ENCODE measurements at regions not wholly inside any gene's neighbourhood (a gene's known extent, or its start where the extent isn't known, plus 50 kb on each side); places are given as distances from the start of the nearest gene placed in this dataset.
"Not testable (repeated sequence)": the region's sequence is repeated elsewhere in the genome, so short reads cannot be mapped to it uniquely, and the experiment has no call there.

- DNase-seq (ENCODE audit: low spot score) = no peak
Observed at GRCh38 chr16:31702796-31703195, 170.8 kb upstream of the ZNF267 start.

- DNase-seq (ENCODE audit: low spot score) = no peak
Observed at GRCh38 chr16:31703526-31704128, 170.0 kb upstream of the ZNF267 start.

GRCh38 chr16:31704138-31704537 is 169.5 kb upstream of the ZNF267 start:
- no peak for DNase-seq (ENCODE audit: low spot score)

GRCh38 chr16:31705371-31705770 is 168.2 kb upstream of the ZNF267 start:
- DNase-seq (ENCODE audit: low spot score) = no peak

- DNase-seq (ENCODE audit: low spot score) = no peak
Observed at GRCh38 chr16:31706318-31706717, 167.3 kb upstream of the ZNF267 start.

DNA sequence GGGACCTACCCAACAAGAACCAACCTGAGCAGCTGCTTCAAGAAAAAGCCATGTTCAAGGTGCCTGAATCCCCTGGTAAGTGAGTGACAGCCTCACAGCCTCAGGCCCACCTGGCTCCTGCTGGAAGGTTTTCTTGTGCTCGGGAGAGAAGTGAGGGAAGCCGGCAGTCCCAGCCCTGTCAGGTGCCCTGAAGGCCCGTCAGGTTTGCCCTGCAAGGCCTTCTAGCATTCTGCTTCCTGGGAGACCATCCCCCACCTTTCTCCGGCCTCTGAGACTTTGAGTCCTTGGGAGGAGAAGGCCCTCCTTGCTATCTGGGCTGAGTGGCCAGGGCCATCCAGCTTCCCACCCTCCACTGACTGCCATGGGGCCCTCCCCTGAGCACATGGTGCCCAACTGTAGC is 166.7 kb upstream of the ZNF267 start:
- DNase-seq (ENCODE audit: low spot score) = no peak

- no peak for DNase-seq (ENCODE audit: low spot score)
Observed at GRCh38 chr16:31707743-31708335, 165.8 kb upstream of the ZNF267 start.

DNA sequence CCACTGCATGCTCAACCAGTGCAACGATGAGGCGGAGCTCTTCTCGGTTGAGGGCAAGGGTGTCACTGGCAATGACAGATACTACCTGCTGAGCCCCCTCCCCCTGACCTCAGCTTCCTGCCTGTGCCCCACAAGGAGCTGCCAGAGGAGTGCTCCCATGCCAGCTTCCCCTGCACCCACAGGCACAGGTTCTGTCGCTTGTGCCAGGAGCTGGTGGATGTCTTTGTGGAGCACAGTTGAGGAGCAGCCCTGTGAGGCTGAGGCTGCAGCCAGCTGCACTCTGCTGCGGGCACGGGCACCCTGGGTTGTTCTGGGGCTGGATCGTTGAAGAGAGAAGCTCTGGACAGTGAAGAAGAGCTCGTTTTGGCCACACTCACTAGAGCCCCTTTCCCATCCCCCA is 165.3 kb upstream of the ZNF267 start:
- DNase-seq (ENCODE audit: low spot score) = no peak

- no peak for DNase-seq (ENCODE audit: low spot score)
Observed at GRCh38 chr16:31709181-31709580, 164.4 kb upstream of the ZNF267 start.

DNA sequence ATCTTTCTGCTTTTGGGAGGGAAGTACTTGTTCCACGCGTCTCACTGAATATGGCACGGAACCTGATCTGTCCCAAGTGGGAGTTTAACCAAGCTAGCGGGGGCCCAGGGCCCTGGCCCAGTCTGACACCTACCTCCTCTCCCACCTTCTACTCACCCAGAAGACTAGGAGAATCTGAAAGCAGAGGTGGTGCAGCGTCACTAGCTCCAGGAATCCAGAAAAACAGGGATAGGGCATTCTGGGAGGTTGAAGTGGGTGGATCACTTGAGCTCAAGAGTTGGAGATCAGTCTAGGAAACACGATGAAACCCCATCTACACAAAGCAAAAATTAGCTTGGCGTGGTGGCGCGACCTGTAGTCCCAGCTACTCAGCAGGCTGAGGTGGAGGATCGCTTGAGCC is 163.5 kb upstream of the ZNF267 start:
- no peak for DNase-seq (ENCODE audit: low spot score)

- DNase-seq (ENCODE audit: low spot score) = no peak
Observed at GRCh38 chr16:31710880-31711279, 162.7 kb upstream of the ZNF267 start.

GRCh38 chr16:31711344-31711845 is 162.2 kb upstream of the ZNF267 start:
- no peak for DNase-seq (ENCODE audit: low spot score)

DNA sequence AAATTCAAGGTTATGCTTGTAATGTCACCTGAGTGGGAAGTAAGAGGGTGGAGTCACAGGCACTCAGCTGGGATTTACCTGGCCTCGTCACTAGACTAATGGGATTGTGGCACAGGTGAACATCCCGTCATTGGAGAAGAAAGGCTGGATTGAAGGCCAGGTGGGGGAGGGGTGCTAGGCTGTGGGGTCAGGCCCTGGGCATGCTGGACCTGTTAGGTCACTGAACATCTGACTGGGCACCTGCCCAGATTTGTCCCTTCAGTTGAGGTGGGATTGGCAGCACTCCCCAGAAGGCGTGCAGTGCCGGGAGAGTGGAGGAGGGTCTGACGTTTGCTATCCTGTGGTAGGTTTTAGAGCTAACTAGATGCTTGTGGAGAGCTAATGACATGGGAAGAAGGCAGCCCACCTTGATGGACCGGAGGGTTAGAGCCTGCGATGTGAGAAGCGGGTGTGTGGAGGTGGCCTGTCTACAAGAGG is 161.5 kb upstream of the ZNF267 start:
- no peak for DNase-seq (ENCODE audit: low spot score)

DNA sequence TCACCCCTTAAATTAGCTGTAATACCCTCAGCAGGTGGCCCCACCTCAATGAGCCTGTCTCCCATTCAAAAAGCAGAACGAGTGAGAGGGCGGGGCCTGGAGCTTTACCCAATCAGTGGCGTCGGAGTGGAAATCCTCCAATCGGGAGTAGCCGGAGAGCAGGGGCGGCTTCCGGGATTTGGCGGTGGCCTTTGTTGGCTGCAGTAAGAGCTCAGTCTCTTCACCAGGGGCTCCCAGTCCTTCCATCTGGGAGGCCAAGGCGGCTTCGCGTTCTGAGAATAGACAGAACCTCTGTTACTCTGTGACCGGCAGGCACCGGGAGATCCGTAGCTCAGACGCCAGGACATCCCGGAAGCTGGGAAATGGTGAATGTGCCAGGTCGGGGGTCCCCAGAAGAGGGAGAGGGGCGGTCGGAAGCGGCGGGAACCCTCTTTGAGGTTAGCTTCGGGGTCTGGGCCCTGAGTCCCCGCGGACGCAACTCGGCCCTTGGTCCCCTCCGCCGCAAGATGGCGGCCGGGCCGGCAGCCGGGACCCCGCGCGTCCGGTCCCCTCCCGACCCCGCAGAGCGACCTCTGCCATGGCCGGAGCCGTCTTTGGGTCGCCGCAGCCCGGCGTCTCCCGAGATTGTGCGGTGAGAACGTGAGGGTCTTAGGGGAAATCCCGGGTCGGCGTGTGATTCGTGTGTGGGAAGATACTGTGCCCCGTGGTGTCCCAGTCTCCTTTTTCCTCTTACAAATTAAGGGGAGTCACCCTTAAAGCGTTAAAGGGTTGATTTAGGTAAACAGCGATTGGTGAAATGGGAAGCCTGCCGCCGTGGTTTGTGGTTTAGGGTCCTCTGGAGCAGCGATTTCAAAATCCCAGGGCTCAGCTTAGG is 160.3 kb upstream of the ZNF267 start:
- peak; percentile 94 for DNase-seq (ENCODE audit: low spot score)

DNA sequence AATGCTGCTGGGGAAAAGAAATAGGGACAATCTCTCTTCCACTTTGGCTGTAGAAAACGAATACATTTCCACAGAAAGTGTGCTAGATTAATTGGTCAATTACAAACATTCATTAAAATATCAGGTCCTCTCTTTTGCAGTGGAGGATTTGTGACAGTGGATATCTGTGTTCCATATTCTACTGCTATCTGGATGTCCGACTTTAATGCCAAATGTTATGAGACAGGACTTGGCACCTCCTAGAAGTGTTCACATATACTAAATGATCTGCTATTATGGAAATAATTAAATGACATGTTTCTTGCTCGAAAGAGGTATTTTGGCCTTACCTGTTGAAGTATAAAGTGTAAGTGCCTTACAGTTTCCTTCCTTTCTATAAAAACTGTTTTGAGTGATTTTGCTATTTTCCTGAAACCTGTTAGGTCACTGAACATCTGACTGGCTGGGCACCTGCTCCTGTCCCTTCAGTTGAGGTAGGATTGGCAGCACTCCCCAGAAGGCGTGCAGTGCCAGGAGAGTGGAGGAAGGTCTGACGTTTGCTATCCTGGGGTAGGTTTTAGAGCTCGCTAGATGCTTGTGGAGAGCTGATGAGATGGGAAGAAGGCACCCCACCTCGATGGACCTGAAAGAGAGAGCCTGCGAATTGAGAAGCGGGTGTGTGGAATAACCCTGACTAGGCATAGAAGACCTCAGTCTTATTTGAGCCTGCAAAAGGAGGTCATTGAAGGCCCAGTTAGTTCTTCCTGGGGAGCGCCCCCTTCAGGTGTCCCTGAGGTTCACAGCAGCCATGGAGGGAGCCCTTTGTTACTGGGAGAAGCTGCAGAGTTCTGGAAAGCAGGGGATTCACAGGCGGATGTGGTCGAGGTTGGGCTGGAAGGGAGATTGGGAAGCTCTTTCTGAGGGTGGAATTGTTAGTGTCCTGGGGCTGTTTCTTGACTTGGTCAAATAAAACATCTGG is 159.4 kb upstream of the ZNF267 start:
- DNase-seq (ENCODE audit: low spot score) = no peak

- DNase-seq (ENCODE audit: low spot score) = no peak
Observed at GRCh38 chr16:31714903-31715504, 158.6 kb upstream of the ZNF267 start.

DNA sequence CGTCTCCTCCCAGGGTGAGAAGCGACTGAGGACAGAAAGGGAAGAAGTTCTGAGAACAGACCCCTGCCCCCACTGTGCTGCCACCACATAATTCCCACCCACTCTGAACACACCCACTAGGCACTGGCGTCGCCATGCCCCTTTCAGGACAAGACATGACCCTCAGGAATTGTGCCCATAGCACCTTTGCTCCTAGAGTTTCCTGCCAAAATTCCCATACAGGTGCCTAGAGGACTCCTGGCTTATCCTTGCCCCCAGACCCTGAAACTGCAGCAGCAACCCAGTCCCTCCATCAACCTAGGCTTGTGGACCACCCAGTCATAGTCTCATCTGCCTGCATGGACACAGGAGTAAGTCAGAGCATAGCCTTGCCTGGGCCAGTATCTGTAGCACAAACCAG is 157.7 kb upstream of the ZNF267 start:
- no peak for DNase-seq (ENCODE audit: low spot score)

- DNase-seq (ENCODE audit: low spot score) = no peak
Observed at GRCh38 chr16:31718998-31719397, 154.6 kb upstream of the ZNF267 start.

GRCh38 chr16:31727553-31727952 is 146.1 kb upstream of the ZNF267 start:
- no peak for DNase-seq (ENCODE audit: low spot score)

- no peak for DNase-seq (ENCODE audit: low spot score)
Observed at GRCh38 chr16:31734265-31734664, 139.3 kb upstream of the ZNF267 start.

DNA sequence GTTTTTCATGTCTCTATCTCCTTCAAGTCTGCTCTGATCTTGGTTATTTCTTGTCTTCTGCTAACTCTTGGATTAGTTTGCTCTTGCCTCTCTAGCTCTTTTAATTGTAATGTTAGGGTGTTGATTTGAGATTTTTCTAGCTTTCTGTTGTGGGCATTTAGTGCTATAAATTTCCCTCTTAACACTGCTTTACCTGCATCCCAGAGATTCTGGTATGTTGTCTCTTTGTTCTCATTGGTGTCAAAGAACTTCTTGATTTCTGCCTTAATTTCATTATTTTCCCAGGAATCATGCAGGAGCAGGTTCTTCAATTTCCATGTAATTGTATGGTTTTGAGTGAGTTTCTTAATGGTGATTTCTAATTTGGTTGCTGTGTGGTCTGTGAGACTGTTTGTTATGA is 128.5 kb upstream of the ZNF267 start:
- DNase-seq (ENCODE audit: low spot score) = not testable (repeated sequence)

Data from Ammon's horn (tissue), 1 donor.